Sciatic nerve (tissue), 2 donors: ENCODE measurements at regions not wholly inside any gene's neighbourhood (a gene's known extent, or its start where the extent isn't known, plus 50 kb on each side); places are given as distances from the start of the nearest gene placed in this dataset.

Experiments used
- ATAC-seq: fragments of 200-7000 bp; cut with Tn5 transposase; one replicate; pipeline ENCODE4 v1.9.1; 2020; ENCODE audit warnings: mild to moderate bottlenecking, moderate library complexity
- DNase-seq: peaks from one replicate; pipeline ENCODE4 v3.0.0-alpha.2; 2020; ENCODE audit warnings: low spot score
- intact Hi-C: fragments of 100-400 bp; cut with DNase I; formaldehyde crosslinking; loops from one replicate; pipeline ENCODE4 v1.14.2; 2022
- donor health status: DM: no; HTN: no; CAD: no.
- donor health status: DM: no; HTN: no; CAD: no.

GRCh38 chr3:66662894-66663293 is 162.1 kb upstream of the LRIG1 start:
- intact Hi-C loops: no loop called here
- ATAC-seq (no peak), DNase-seq (no peak)

- ATAC-seq (no peak), DNase-seq (no peak)
- intact Hi-C loops: no loop called here
Observed at GRCh38 chr3:66665021-66665695, 164.3 kb upstream of the LRIG1 start.

- intact Hi-C loops: no loop called here
- ATAC-seq: peak; percentile 65
Observed at GRCh38 chr3:66666362-66666761, 165.5 kb upstream of the LRIG1 start.

GRCh38 chr3:66667263-66667662 is 166.4 kb upstream of the LRIG1 start:
- intact Hi-C loops: no loop called here
- no peak for ATAC-seq
- no peak for DNase-seq

More at GRCh38 chr3:66666362-66666761, 165.5 kb upstream of the LRIG1 start:
- DNase-seq: no peak

GRCh38 chr3:66671291-66671690 is 170.5 kb upstream of the LRIG1 start:
- DNase-seq: no peak
- no peak for ATAC-seq

GRCh38 chr3:66672830-66673229 is 172.0 kb upstream of the LRIG1 start:
- intact Hi-C loops: no loop called here
- ATAC-seq (no peak), DNase-seq (no peak)

More at GRCh38 chr3:66671291-66671690, 170.5 kb upstream of the LRIG1 start:
- intact Hi-C loops: no loop called here

- intact Hi-C loops: no loop called here
- DNase-seq (no peak), ATAC-seq (no peak)
Observed at GRCh38 chr3:66673293-66673692, 172.5 kb upstream of the LRIG1 start.

- ATAC-seq (no peak), DNase-seq (no peak)
- intact Hi-C loops: no loop called here
Observed at GRCh38 chr3:66675366-66675765, 174.5 kb upstream of the LRIG1 start.

GRCh38 chr3:66692042-66692765 is 191.4 kb upstream of the LRIG1 start:
- intact Hi-C loops: no loop called here
- DNase-seq (no peak), ATAC-seq (peak; percentile 8)

GRCh38 chr3:66692766-66693150 is 191.9 kb upstream of the LRIG1 start:
- intact Hi-C loops: no loop called here
- DNase-seq: no peak
- no peak for ATAC-seq

GRCh38 chr3:66693461-66694031 is 192.7 kb upstream of the LRIG1 start:
- intact Hi-C loops: no loop called here
- peak; percentile 68 for DNase-seq

GRCh38 chr3:66702126-66702525 is 201.3 kb upstream of the LRIG1 start:
- intact Hi-C loops: no loop called here
- ATAC-seq (no peak), DNase-seq (no peak)

More at GRCh38 chr3:66693461-66694031, 192.7 kb upstream of the LRIG1 start:
- ATAC-seq: peak; percentile 83

- no peak for DNase-seq
- ATAC-seq: no peak
- intact Hi-C loops: no loop called here
Observed at GRCh38 chr3:66703501-66703900, 202.7 kb upstream of the LRIG1 start.

- no peak for DNase-seq
- ATAC-seq: no peak
- intact Hi-C loops: no loop called here
Observed at GRCh38 chr3:66705076-66705475, 204.3 kb upstream of the LRIG1 start.

GRCh38 chr3:66706890-66707289 is 206.1 kb upstream of the LRIG1 start:
- ATAC-seq (no peak), DNase-seq (no peak)
- intact Hi-C loops: no loop called here

GRCh38 chr3:66709532-66709931 is 208.7 kb upstream of the LRIG1 start:
- DNase-seq (no peak), ATAC-seq (no peak)
- intact Hi-C loops: no loop called here

GRCh38 chr3:66712210-66712609 is 211.4 kb upstream of the LRIG1 start:
- ATAC-seq: no peak
- intact Hi-C loops: no loop called here

GRCh38 chr3:66713921-66714320 is 213.1 kb upstream of the LRIG1 start:
- DNase-seq: no peak
- no peak for ATAC-seq
- intact Hi-C loops: no loop called here

More at GRCh38 chr3:66712210-66712609, 211.4 kb upstream of the LRIG1 start:
- DNase-seq: no peak

- intact Hi-C loops: no loop called here
- ATAC-seq (no peak), DNase-seq (no peak)
Observed at GRCh38 chr3:66715806-66716205, 215.0 kb upstream of the LRIG1 start.

- intact Hi-C loops: no loop called here
- no peak for DNase-seq
- no peak for ATAC-seq
Observed at GRCh38 chr3:66717806-66718205, 217.0 kb upstream of the LRIG1 start.
